GM03348 (cell line): ENCODE measurements at regions not wholly inside any gene's neighbourhood (a gene's known extent, or its start where the extent isn't known, plus 50 kb on each side); places are given as distances from the start of the nearest gene placed in this dataset.
"Not testable (repeated sequence)": the region's sequence is repeated elsewhere in the genome, so short reads cannot be mapped to it uniquely, and the experiment has no call there.

Experiments
- DNase-seq: peaks from one replicate; pipeline ENCODE4 v3.0.0; 2012; ENCODE audit warnings: low spot score

GRCh38 chr3:102036472-102036871, 187.2 kb downstream of the NFKBIZ start:
- no peak for DNase-seq

GRCh38 chr3:102037209-102037608, 187.9 kb downstream of the NFKBIZ start:
- DNase-seq = no peak

- DNase-seq = no peak
These were observed 188.5 kb downstream of the NFKBIZ start for GRCh38 chr3:102037791-102038190.

GRCh38 chr3:102038477-102039142, 189.3 kb downstream of the NFKBIZ start:
- no peak for DNase-seq

GRCh38 chr3:102040144-102040543, 190.8 kb downstream of the NFKBIZ start:
- not testable (repeated sequence) for DNase-seq

GRCh38 chr3:102053375-102053989, 204.2 kb downstream of the NFKBIZ start:
- DNase-seq = peak; percentile 53

GRCh38 chr3:102054543-102055080, 205.3 kb downstream of the NFKBIZ start:
- DNase-seq = no peak

- no peak for DNase-seq
These were observed 208.6 kb downstream of the NFKBIZ start for GRCh38 chr3:102057781-102058421.

- no peak for DNase-seq
These were observed 210.0 kb downstream of the NFKBIZ start for GRCh38 chr3:102059145-102059943.

GRCh38 chr3:102060814-102061213, 211.5 kb downstream of the NFKBIZ start:
- no peak for DNase-seq

- DNase-seq = no peak
These were observed 214.3 kb downstream of the NFKBIZ start for GRCh38 chr3:102063572-102063971.

GRCh38 chr3:102066470-102066869, 217.2 kb downstream of the NFKBIZ start:
- no peak for DNase-seq

- no peak for DNase-seq
These were observed 219.0 kb downstream of the NFKBIZ start for GRCh38 chr3:102068327-102068726.

- DNase-seq = no peak
These were observed 219.4 kb downstream of the NFKBIZ start for GRCh38 chr3:102068736-102069135.

GRCh38 chr3:102069211-102069662, 219.9 kb downstream of the NFKBIZ start:
- peak; percentile 62 for DNase-seq

GRCh38 chr3:102074946-102075345, 225.6 kb downstream of the NFKBIZ start:
- no peak for DNase-seq

- DNase-seq = no peak
These were observed 229.1 kb downstream of the NFKBIZ start for GRCh38 chr3:102078401-102078800.

- DNase-seq = no peak
These were observed 229.8 kb downstream of the NFKBIZ start for GRCh38 chr3:102078854-102079808.

GRCh38 chr3:102079809-102080197, 230.5 kb downstream of the NFKBIZ start:
- DNase-seq = no peak

GRCh38 chr3:102081572-102082289, 232.4 kb downstream of the NFKBIZ start:
- no peak for DNase-seq
